Endodermal cell (in vitro differentiated cells): ENCODE measurements at regions not wholly inside any gene's neighbourhood (a gene's known extent, or its start where the extent isn't known, plus 50 kb on each side); places are given as distances from the start of the nearest gene placed in this dataset.

Experiments used
- DNase-seq: peaks from one replicate; pipeline ENCODE4 v3.0.0-alpha.2; 2017
- H3K27ac ChIP-seq: 2 replicates; pipeline ENCODE4 v1.5.1; 2013; ENCODE audit warnings: mild to moderate bottlenecking, low read depth, low read length, moderate library complexity
- H3K27me3 ChIP-seq: 2 replicates; pipeline ENCODE4 v1.6.1; 2013; ENCODE audit warnings: mild to moderate bottlenecking, low read length, moderate library complexity; ENCODE audit not compliant: insufficient read depth, control insufficient read depth, poor library complexity, severe bottlenecking
- H3K36me3 ChIP-seq: 2 replicates; pipeline ENCODE4 v1.7.0; 2013; ENCODE audit warnings: mild to moderate bottlenecking, low read length, moderate library complexity; ENCODE audit not compliant: control insufficient read depth, insufficient read depth
- H3K4me1 ChIP-seq: one replicate; pipeline ENCODE4 v1.7.0; 2013; ENCODE audit warnings: low read length; ENCODE audit not compliant: control insufficient read depth, insufficient read depth
- H3K4me3 ChIP-seq: 2 replicates; pipeline ENCODE4 v1.5.1; 2013; ENCODE audit warnings: mild to moderate bottlenecking, low read length, moderate library complexity
- H3K9ac ChIP-seq: 2 replicates; pipeline ENCODE4 v1.6.1; 2013; ENCODE audit warnings: mild to moderate bottlenecking, low read length, moderate library complexity; ENCODE audit not compliant: poor library complexity, severe bottlenecking; ENCODE audit errors: extremely low read depth
- H3K9me3 ChIP-seq: 2 replicates; pipeline ENCODE4 v1.6.1; 2013; ENCODE audit warnings: mild to moderate bottlenecking, low read length, moderate library complexity; ENCODE audit not compliant: control insufficient read depth
- H3K27ac Mint-ChIP-seq: 2 replicates; pipeline ENCODE4 v1.8.0; 2020; ENCODE audit warnings: mixed read lengths
- H3K27me3 Mint-ChIP-seq: 2 replicates; pipeline ENCODE4 v1.8.0; 2021; ENCODE audit warnings: mild to moderate bottlenecking, mixed read lengths; ENCODE audit not compliant: insufficient read depth
- H3K36me3 Mint-ChIP-seq: 2 replicates; pipeline ENCODE4 v1.8.0; 2020; ENCODE audit warnings: low read depth, mixed read lengths
- H3K4me1 Mint-ChIP-seq: 2 replicates; pipeline ENCODE4 v1.8.0; 2020; ENCODE audit warnings: mixed read lengths
- H3K4me3 Mint-ChIP-seq: 2 replicates; pipeline ENCODE4 v1.8.0; 2020; ENCODE audit warnings: mild to moderate bottlenecking, moderate library complexity, mixed read lengths
- H3K9me3 Mint-ChIP-seq: 2 replicates; pipeline ENCODE4 v1.8.0; 2020; ENCODE audit warnings: mild to moderate bottlenecking, mixed read lengths
- CTCF ChIP-seq: fragments of 200-600 bp; sonication (generic); conservative IDR thresholded peaks from 2 replicates; pipeline ENCODE4 v1.5.0; 2021; ENCODE audit warnings: antibody characterized with exemption, mild to moderate bottlenecking
- WGBS, 2 experiments: methylation state at CpG; one replicate each; pipeline versions ENCODE4 v1.1.5 to v1.1.7; 2013; ENCODE audit warnings: missing lambda C conversion rate in 2 of 2, mixed read lengths in 1 of 2; ENCODE audit not compliant: insufficient coverage in 1 of 2, insufficient read length in 1 of 2; 5-methylcytosine and 5-hydroxymethylcytosine counted together

GRCh38 chr16:51757921-51758479, 606.9 kb upstream of the SALL1 start:
- H3K27ac Mint-ChIP-seq = no peak overlapping the region
- 91% methylated on average over 2 of the region's 2 CpGs; no CpG with 5 or more reads in 1 of the 2 experiments for WGBS, 2 experiments

GRCh38 chr16:51757505-51757904, 606.4 kb upstream of the SALL1 start:
- peaks cover 11% of the 10 kb centered on the region for H3K4me1 ChIP-seq
- H3K27me3 Mint-ChIP-seq = no peaks in the 10 kb centered on the region

More at GRCh38 chr16:51757921-51758479, 606.9 kb upstream of the SALL1 start:
- peaks cover 4% of the 10 kb centered on the region for H3K27me3 ChIP-seq
- no peak overlapping the region for H3K27ac ChIP-seq
- H3K4me1 ChIP-seq = peaks cover 11% of the 10 kb centered on the region
- DNase-seq = no peak
- Mint-ChIP-seq H3K36me3 (no peaks in the 10 kb centered on the region), H3K27me3 (no peaks in the 10 kb centered on the region), H3K9me3 (no peaks in the 10 kb centered on the region), H3K4me1 (peaks cover 76% of the 10 kb centered on the region), H3K4me3 (no peak overlapping the region)
- no peak overlapping the region for H3K4me3 ChIP-seq
- no peak for TF ChIP-seq CTCF
- H3K36me3 ChIP-seq = no peaks in the 10 kb centered on the region
- H3K9ac ChIP-seq = no peak overlapping the region
- no peaks in the 10 kb centered on the region for H3K9me3 ChIP-seq

GRCh38 chr16:51757124-51757470, 606.0 kb upstream of the SALL1 start:
- H3K9ac ChIP-seq = no peak overlapping the region
- peaks cover 70% of the 10 kb centered on the region for H3K4me1 Mint-ChIP-seq
- H3K36me3 ChIP-seq = no peaks in the 10 kb centered on the region
- peaks cover 11% of the 10 kb centered on the region for H3K4me1 ChIP-seq
- H3K27ac Mint-ChIP-seq = no peak overlapping the region
- no peak overlapping the region for H3K4me3 ChIP-seq
- no peaks in the 10 kb centered on the region for H3K27me3 ChIP-seq
- H3K36me3 Mint-ChIP-seq = no peaks in the 10 kb centered on the region
- H3K27me3 Mint-ChIP-seq = no peaks in the 10 kb centered on the region
- TF ChIP-seq CTCF = no peak
- 92 to 96% methylated on average over 6 to 7 of the region's 7 CpGs for WGBS, 2 experiments
- no peaks in the 10 kb centered on the region for H3K9me3 Mint-ChIP-seq
- H3K9me3 ChIP-seq = no peaks in the 10 kb centered on the region
- DNase-seq = no peak
- no peak overlapping the region for H3K27ac ChIP-seq
- no peak overlapping the region for H3K4me3 Mint-ChIP-seq

More at GRCh38 chr16:51757505-51757904, 606.4 kb upstream of the SALL1 start:
- H3K4me1 Mint-ChIP-seq = peaks cover 74% of the 10 kb centered on the region
- no peaks in the 10 kb centered on the region for H3K9me3 Mint-ChIP-seq
- H3K9me3 ChIP-seq = no peaks in the 10 kb centered on the region
- no peaks in the 10 kb centered on the region for H3K36me3 ChIP-seq
- H3K4me3 ChIP-seq = no peak overlapping the region
- no peak for DNase-seq
- no peak overlapping the region for H3K27ac ChIP-seq
- H3K36me3 Mint-ChIP-seq = no peaks in the 10 kb centered on the region
- peaks cover 3% of the 10 kb centered on the region for H3K27me3 ChIP-seq
- TF ChIP-seq CTCF = no peak
- no peak overlapping the region for H3K9ac ChIP-seq
- no peak overlapping the region for H3K4me3 Mint-ChIP-seq
- H3K27ac Mint-ChIP-seq = no peak overlapping the region
- WGBS, 2 experiments = 95 to 100% methylated on average over 2 to 6 of the region's 6 CpGs
